Neutrophil (primary cell): ENCODE measurements at regions not wholly inside any gene's neighbourhood (a gene's known extent, or its start where the extent isn't known, plus 50 kb on each side); places are given as distances from the start of the nearest gene placed in this dataset.

ENCODE experiments used
- H3K27ac ChIP-seq: fragments of 200-600 bp; sonication (generic); 2 replicates; pipeline ENCODE4 v1.5.1; 2016; ENCODE audit warnings: mild to moderate bottlenecking, moderate library complexity
- H3K27me3 ChIP-seq: fragments of 200-600 bp; sonication (generic); 2 replicates; pipeline ENCODE4 v1.6.0; 2016; ENCODE audit warnings: mild to moderate bottlenecking
- H3K36me3 ChIP-seq: fragments of 200-600 bp; sonication (generic); 2 replicates; pipeline ENCODE4 v1.5.1; 2017
- H3K4me1 ChIP-seq, 2 experiments: fragments of 200-600 bp in 1 of 2; sonication (generic) in 1 of 2; 1 replicate in 1 of 2; 2 replicates in 1 of 2; pipeline versions ENCODE4 v1.5.1 to v1.6.1; 2013 to 2016; ENCODE audit warnings: low read depth in 1 of 2, low read length in 1 of 2, mild to moderate bottlenecking in 1 of 2, moderate library complexity in 1 of 2; ENCODE audit not compliant: control insufficient read depth in 1 of 2, insufficient read depth in 1 of 2
- H3K4me3 ChIP-seq, 2 experiments: fragments of 200-600 bp in 1 of 2; sonication (generic) in 1 of 2; 1 replicate in 1 of 2; 2 replicates in 1 of 2; pipeline ENCODE4 v1.5.1; 2013 to 2016; ENCODE audit warnings: low read depth in 1 of 2, low read length in 1 of 2, mild to moderate bottlenecking in 1 of 2, moderate library complexity in 1 of 2
- H3K9me3 ChIP-seq: fragments of 200-600 bp; sonication (generic); 2 replicates; pipeline ENCODE4 v1.5.1; 2016
- TF ChIP-seq, protein P1 (sequence below): fragments of 200-600 bp; sonication (generic); IDR thresholded peaks from 2 replicates; pipeline ENCODE4 v1.5.1; 2016; ENCODE audit warnings: antibody characterized with exemption

DNA sequence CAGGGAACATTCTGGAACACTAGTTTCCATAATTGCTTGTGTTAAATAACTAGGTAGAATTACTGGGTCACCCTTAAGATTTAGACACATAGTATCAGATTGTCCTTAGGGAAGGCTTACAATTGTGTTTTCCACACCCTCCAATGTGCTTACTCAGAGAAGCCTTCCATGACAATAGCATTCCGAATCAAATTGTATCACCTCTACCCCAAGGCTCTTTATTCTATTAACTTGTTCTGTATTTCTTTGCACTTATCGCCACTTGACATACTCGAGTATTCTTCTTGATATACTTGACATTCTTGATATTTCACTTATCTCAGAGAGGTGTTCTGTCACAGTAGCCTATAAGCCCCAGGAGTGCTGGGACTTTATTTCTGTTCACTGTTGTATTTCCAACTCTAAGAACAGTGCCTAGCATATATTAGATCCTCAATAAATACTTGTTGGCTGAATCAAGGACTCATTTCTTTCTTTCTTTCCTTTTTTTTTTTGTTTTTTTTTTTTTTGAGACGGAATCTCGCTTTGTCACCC lies 238.9 kb upstream of the PDZRN3 start:
- H3K36me3 ChIP-seq, result no peaks in the 10 kb centered on the region
- H3K27me3 ChIP-seq, result no peaks in the 10 kb centered on the region
- no peaks in the 10 kb centered on the region for H3K9me3 ChIP-seq
- no peaks in the 10 kb centered on the region for H3K4me1 ChIP-seq
- H3K4me3 ChIP-seq, result no peak overlapping the region
- TF ChIP-seq, protein P1, sequence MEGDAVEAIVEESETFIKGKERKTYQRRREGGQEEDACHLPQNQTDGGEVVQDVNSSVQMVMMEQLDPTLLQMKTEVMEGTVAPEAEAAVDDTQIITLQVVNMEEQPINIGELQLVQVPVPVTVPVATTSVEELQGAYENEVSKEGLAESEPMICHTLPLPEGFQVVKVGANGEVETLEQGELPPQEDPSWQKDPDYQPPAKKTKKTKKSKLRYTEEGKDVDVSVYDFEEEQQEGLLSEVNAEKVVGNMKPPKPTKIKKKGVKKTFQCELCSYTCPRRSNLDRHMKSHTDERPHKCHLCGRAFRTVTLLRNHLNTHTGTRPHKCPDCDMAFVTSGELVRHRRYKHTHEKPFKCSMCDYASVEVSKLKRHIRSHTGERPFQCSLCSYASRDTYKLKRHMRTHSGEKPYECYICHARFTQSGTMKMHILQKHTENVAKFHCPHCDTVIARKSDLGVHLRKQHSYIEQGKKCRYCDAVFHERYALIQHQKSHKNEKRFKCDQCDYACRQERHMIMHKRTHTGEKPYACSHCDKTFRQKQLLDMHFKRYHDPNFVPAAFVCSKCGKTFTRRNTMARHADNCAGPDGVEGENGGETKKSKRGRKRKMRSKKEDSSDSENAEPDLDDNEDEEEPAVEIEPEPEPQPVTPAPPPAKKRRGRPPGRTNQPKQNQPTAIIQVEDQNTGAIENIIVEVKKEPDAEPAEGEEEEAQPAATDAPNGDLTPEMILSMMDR, result no peak
- H3K27ac ChIP-seq, result no peak overlapping the region

GRCh38 chr3:73855813-73856212 lies 231.1 kb upstream of the PDZRN3 start:
- Histone ChIP-seq H3K4me1 (peaks cover 3 to 23% of the 10 kb centered on the region in 2 experiments), H3K9me3 (no peaks in the 10 kb centered on the region), H3K27me3 (no peaks in the 10 kb centered on the region), H3K36me3 (no peaks in the 10 kb centered on the region), H3K27ac (no peak overlapping the region), H3K4me3 (no peak overlapping the region)
- TF ChIP-seq, protein P1, result no peak

GRCh38 chr3:73848173-73848906 lies 223.6 kb upstream of the PDZRN3 start:
- TF ChIP-seq, protein P1, result no peak
- Histone ChIP-seq H3K27ac (no peak overlapping the region), H3K4me1 (peaks cover 3 to 13% of the 10 kb centered on the region in 2 experiments), H3K4me3 (no peak overlapping the region), H3K27me3 (no peaks in the 10 kb centered on the region), H3K36me3 (no peaks in the 10 kb centered on the region), H3K9me3 (no peaks in the 10 kb centered on the region)

- no peaks in the 10 kb centered on the region for H3K27me3 ChIP-seq
- no peaks in the 10 kb centered on the region for H3K9me3 ChIP-seq
- H3K4me3 ChIP-seq, result no peak overlapping the region
- H3K27ac ChIP-seq, result no peak overlapping the region
- peaks cover 0 to 6% of the 10 kb centered on the region in 2 experiments for H3K4me1 ChIP-seq
- TF ChIP-seq, protein P1, result no peak
- H3K36me3 ChIP-seq, result no peaks in the 10 kb centered on the region
Measured at GRCh38 chr3:73846951-73847350, 222.2 kb upstream of the PDZRN3 start.

- H3K4me1 ChIP-seq, result no peaks in the 10 kb centered on the region
- no peak overlapping the region for H3K27ac ChIP-seq
- TF ChIP-seq, protein P1, result no peak
- H3K36me3 ChIP-seq, result no peaks in the 10 kb centered on the region
- H3K4me3 ChIP-seq, result no peak overlapping the region
- no peaks in the 10 kb centered on the region for H3K27me3 ChIP-seq
- H3K9me3 ChIP-seq, result no peaks in the 10 kb centered on the region
Measured at GRCh38 chr3:73839032-73839431, 214.3 kb upstream of the PDZRN3 start.
